HG03060 (cell line): ENCODE measurements at regions not wholly inside any gene's neighbourhood (a gene's known extent, or its start where the extent isn't known, plus 50 kb on each side); places are given as distances from the start of the nearest gene placed in this dataset.
"Not testable (repeated sequence)": the region's sequence is repeated elsewhere in the genome, so short reads cannot be mapped to it uniquely, and the experiment has no call there.

Experiments used
- ATAC-seq: cut with Tn5 transposase; IDR thresholded peaks from one replicate; pipeline ENCODE4 v1.9.1; 2021; ENCODE audit warnings: low read depth, moderate number of reproducible peaks; ENCODE audit not compliant: unreplicated experiment

- no peak for ATAC-seq
Observed at GRCh38 chr10:27391325-27391724, 112.8 kb upstream of the RAB18 start.

DNA sequence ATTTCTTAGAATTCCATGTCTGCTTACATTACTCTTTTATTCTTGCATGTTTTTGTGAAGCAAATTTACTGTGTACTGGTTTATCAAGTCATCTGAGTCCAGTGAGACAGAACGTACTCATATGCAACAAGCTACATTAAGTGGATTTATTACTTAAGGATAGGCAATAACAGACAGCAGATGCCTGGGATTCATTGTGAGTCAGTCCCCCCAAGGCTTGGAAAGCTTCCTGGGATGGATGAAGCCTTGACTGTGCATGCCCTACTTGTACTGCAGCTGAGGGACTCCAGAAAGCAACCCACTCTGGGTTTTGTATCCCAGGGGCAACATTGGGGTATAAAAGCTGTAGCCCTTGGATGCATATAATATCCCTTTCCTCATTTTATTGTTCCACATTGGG lies 113.4 kb upstream of the RAB18 start:
- ATAC-seq: no peak

- no peak for ATAC-seq
Observed at GRCh38 chr10:27388761-27389399, 115.2 kb upstream of the RAB18 start.

- no peak for ATAC-seq
Observed at GRCh38 chr10:27383595-27384542, 120.2 kb upstream of the RAB18 start.

- ATAC-seq: no peak
Observed at GRCh38 chr10:27382176-27382575, 121.9 kb upstream of the RAB18 start.

DNA sequence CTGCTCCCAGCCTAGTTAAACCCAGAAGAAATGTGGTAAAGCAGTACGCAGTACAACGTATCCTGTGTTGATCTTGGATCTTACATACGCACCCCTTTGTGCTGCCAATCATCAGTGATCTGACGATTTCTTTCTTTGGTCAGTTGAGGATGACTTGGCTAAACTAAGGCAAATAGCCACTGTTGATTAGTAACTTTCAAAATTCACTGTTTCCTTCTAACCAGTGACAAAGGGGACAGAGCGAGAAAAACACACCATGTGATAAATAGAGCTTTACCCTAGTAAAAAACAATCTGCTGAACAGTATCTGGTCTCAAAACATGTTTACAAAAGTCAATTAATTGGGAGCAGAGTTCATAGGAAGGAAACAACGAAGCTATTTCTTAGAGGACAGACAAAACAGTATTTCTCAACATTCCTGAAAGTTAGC lies 123.2 kb upstream of the RAB18 start:
- ATAC-seq: no peak

- not testable (repeated sequence) for ATAC-seq
Observed at GRCh38 chr10:27379041-27379440, 125.1 kb upstream of the RAB18 start.

- ATAC-seq: no peak
Observed at GRCh38 chr10:27373566-27374160, 130.4 kb upstream of the RAB18 start.

GRCh38 chr10:27372095-27372494 lies 131.5 kb upstream of the ACBD5 start:
- ATAC-seq: no peak

DNA sequence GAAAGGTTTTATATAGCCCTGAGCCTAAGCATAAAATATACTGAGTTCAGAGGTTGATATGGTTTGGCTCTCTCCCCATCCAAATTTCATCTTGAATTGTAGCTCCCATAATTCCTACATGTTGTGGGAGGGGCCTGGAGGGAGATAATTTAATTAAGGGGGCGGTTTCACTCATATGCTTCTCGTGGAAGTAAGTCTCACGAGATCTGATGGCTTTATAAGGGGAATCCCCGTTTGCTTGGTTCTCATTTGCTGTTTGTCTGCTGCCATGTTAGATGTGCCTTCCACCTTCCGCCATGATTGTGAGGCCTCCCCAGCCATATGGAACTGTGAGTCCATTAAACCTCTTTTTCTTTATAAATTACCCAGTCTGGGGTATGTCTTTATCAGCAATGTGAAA lies 130.8 kb upstream of the ACBD5 start:
- not testable (repeated sequence) for ATAC-seq

GRCh38 chr10:27369880-27370279 lies 129.3 kb upstream of the ACBD5 start:
- ATAC-seq: no peak

DNA sequence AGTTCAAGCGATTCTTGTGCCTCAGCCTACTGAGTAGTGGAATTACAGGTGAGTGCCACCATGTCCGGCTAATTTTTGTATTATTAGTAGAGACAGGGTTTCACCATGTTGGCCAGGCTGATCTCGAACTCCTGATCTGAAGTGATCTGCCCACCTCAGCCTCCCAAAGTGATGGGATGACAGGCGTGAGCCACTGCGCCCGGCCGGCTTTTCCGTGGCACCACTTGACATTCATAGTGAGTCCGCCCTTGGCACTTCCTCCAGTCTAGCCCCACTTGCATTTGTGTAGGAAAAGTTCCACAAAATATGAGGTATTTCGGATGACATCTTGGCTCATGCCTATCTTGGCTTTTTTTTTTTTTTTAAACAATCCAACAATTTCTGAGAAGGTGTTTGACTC lies 128.1 kb upstream of the ACBD5 start:
- no peak for ATAC-seq

DNA sequence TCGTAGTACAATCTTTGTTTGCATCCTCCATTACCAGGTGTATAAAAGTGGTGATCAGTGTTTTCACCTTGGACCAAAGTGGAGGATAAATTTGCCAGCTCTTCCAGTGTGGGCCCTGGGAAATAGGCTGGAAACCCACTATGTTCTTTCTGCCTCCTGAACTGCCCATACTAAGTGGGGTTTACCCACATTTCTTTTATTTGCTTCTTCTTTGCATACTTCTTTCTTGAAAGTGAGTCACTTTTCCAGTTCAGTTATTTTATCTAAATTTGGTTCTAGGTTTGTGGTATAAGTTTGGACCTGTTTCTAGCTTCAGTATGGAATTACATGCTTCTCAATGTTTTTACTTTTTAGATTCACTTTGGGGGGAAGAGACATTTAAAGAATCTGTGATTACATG lies 126.2 kb upstream of the ACBD5 start:
- ATAC-seq: no peak

DNA sequence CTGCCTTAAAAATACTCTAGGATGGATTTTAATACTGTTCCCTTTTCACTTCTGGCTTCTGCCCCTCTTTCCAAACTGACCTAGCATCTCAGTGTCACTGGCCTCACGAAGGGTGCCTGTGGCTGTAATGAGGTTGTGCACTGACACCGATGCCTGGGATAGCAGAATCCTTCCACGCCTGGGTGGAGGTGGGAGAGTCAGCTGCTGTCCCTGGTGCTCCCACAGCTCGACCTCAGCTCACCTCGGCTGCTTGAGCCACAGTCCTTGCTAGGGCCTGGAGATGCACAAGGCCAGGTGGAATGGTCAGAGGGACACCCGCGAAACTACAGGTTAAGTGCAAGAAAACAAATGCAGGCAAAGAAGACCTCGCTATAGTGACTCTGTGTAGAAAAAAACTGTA lies 123.4 kb upstream of the ACBD5 start:
- ATAC-seq: no peak

DNA sequence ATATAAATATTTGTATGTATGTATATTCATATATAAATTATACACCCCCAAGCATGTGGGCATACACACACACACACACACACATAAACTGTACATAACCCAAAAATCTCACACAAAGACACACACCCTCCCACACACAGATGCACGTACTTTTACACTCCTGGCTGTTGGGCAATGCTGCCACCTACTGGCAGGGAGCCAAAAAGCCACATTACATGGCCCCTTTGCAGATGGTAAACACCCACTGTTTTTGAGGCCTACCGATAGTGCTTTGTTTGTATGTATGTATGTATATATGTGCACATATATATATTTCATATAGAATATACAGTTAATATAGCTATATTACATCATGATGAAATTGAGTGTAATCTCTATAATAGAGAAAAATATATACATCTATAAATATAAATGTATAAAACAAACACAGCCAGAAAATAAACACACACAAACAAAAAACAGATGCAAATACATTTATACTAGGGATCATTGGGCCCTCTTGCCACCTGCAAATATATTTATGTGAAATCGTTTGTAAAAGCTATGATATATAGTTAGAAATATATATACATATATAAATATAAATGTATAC lies 120.1 kb upstream of the ACBD5 start:
- ATAC-seq: no peak

DNA sequence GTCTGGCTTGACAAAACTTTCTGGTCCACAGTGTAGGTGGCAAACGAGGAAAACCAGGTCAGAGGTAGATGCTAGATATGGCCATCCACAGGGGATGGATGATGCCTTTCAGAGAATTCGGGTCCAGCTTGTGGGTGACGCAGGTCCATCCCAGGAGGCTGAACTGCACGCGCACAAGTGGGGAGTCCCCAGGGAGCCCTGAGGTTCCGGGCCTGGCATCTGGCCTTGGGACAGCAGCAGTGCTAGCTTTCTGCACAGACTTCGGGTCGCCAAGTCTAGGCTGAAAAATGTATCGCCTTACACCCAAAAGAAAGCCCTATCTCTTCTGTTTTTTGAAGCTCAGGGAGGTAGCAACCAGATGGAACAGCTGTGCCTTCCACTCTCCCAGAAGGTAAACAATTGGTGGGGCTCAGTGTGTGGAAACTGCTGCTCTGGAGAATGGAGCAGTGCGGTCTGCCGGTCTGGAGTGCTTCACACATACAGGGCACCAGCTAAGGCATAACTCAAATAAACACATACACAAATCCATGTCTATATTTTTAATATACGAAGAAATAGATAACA lies 119.3 kb upstream of the ACBD5 start:
- ATAC-seq: no peak

GRCh38 chr10:27356738-27357137 lies 116.1 kb upstream of the ACBD5 start:
- no peak for ATAC-seq

DNA sequence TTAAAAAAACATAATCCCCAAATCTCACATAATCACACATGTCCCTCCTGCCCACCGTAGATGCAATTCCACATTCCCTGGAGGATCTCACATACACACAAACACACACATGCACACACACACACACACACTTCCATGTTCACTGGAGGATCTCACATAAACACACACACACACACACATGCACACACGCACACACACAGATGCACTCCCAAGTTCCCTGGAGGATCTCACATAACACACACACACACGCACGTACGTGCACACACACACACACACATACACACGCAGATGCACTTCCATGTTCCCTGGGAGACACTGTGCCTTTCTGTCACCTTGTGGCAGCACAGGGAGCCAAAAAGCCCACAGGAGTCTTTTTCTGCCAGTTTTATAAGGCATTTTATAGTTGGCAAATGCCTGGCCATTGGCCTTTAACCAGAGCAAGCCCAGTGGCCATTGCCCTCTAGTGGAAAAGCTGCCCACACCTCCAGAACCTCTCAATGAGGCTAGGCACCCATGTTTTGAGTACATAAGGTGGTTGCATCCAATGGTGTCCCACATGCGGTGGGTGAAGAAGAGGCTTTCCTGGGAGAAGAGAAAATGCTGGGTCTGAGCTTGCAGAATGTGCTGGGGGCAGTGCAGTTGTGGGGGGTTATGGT lies 115.4 kb upstream of the ACBD5 start:
- ATAC-seq: no peak

DNA sequence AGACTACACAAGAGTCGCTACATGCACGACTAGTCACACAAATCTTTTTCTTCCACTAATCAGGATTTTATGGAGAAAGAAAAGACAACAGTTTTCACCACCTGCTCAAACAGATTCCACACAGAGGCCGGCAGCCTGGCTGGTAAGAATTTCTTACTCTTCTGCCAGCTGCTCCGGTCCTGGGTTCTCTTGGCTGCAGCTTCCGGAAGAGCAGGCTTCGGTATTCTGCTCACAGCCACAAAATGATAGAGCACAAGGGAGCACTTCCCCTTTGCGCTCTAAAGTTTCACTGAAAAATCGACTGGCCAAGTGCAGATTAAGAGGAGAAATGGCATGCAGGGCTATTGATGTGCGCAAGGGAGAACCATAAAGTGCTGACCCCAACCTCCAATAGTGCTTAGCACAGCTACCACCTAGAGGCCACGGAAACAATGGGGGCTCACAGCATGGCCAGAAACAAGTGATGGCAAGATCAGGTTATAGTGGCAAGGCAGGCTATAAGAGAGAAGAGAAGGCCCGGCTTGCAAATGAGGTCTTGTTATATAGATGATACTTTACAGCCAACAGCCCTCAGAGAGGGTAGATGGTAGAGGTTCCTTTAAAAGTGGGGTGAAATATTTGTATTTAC lies 114.2 kb upstream of the ACBD5 start:
- peak; percentile 80 for ATAC-seq

DNA sequence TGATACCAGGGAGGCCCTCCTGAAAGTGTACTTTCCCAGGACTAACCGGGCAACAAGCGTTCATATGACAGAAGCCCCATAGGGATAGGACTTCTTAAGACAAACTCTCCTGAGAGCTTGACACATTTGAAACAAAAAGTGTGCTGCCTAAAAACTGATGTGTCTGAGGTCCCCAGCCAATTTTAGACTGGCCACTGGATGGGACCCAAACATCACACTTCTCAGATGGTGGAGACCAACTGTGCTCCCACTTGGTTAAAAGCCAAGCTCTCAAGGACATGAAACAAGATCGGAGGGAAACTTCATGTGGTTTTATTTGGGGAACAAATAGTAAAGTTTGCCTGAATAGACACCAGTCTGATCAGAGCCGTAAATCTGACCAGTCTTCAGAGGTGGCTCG lies 113.5 kb upstream of the ACBD5 start:
- ATAC-seq: not testable (repeated sequence)
